GM21528 (cell line): ENCODE measurements at regions not wholly inside any gene's neighbourhood (a gene's known extent, or its start where the extent isn't known, plus 50 kb on each side); places are given as distances from the start of the nearest gene placed in this dataset.
A peak's percentile ranks its signal among the peaks of the same experiment; 100 is the strongest.
"Not testable (repeated sequence)": the region's sequence is repeated elsewhere in the genome, so short reads cannot be mapped to it uniquely, and the experiment has no call there.

Source experiments
- ATAC-seq: cut with Tn5 transposase; IDR thresholded peaks from one replicate; pipeline ENCODE4 v1.9.1; 2021; ENCODE audit warnings: mild to moderate bottlenecking, moderate library complexity; ENCODE audit not compliant: unreplicated experiment, low FRiP score

DNA sequence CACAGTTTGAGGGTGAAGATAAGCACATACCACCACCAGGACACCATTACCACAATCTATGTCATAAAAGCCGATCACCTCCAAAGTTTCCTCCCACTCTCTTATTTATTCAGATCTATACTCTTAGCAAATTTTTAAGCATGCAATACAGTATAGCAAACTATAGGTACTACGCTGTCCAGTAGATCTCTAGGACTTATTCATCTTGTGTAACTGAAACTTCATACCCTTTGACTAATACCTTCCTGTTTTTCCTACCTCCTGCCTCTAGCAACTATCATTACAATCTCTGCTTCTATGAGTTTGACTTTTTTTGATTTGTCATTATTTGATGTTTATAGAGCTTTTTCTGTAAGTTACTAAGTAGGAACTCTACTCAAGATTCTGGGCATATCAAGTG lies 84.5 kb upstream of the MANSC4 start:
- no peak for ATAC-seq

DNA sequence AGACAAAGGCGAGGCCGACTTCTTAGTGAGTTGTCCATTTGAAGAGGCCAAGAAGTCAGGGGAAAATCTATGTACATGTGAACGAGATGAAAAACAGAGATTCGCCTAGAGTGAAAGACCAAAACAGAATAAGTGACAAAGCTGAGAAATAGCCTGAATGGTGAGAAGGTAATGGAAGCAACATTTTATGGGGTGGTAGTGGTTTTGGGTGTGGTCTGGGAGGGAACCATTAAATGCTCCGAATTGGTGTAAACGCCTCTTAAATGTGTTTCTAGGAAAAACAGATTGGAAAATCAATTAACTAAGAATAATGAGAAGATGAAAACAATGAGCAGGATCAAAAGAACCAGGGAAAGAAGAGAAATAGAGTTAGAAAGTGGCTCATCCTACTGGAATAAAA lies 83.8 kb upstream of the MANSC4 start:
- no peak for ATAC-seq

- peak; percentile 88 for ATAC-seq
These were observed 81.6 kb upstream of the MANSC4 start for GRCh38 chr12:27861428-27862167.

DNA sequence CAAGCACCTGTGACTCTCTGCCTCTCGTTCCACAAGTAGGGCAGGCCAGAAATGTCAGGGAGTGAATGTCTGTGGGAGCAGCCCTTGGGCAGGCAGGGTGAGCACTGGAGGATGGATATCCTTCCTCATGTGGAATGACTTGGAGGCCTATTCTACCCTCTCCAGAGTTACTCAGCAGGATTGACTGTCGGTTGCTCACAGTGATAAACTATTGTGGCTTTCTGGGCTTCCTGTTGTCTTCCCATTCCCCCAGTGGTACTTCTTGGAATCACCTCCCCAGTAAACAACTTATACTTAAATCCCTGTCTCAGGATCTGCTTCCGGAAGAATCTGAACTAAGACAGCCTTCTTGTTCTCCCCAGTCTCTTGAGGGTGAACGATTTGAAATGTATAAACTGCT lies 79.6 kb upstream of the MANSC4 start:
- no peak for ATAC-seq

GRCh38 chr12:27857006-27857405 lies 77.0 kb upstream of the MANSC4 start:
- ATAC-seq, result not testable (repeated sequence)

DNA sequence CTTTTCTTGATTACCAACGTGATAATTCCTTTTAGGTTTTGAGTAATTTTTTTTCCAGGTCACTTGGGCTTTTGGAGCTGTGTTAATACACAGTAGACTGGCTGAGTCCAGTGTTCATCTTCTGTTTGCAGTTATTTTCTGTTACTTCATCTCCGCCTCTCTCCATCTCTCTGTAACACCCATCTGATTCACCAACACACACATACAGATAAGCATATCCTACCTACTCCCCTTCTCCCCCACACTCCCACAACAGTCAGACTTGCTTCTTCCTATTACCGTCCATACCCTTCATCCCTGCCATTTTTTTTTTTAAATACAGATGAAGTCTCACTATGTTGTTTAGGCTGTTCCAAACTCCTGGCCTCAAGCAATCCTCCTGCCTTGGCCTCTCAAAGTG lies 72.7 kb upstream of the MANSC4 start:
- no peak for ATAC-seq
